ENCODE measurements at regions not wholly inside any gene's neighbourhood (a gene's known extent, or its start where the extent isn't known, plus 50 kb on each side); places are given as distances from the start of the nearest gene placed in this dataset.

- TF ChIP-seq CTCF (IDR thresholded peaks at IDR 0.05) = no peak
- no peak for TF ChIP-seq POLR2A (IDR thresholded peaks at IDR 0.05)
Observed at GRCh38 chr5:168070761-168071160, 220.7 kb upstream of the WWC1 start.
